MM.1S (cell line): ENCODE measurements at regions not wholly inside any gene's neighbourhood (a gene's known extent, or its start where the extent isn't known, plus 50 kb on each side); places are given as distances from the start of the nearest gene placed in this dataset.

Source experiments
- DNase-seq: peaks from one replicate; pipeline ENCODE4 v3.0.0-alpha.2; 2015
- H2AFZ ChIP-seq: fragments of 300-600 bp; sonication (generic); 2 replicates; pipeline ENCODE4 v1.6.0; 2016; ENCODE audit warnings: antibody characterized with exemption, low read length
- H3F3A ChIP-seq: fragments of 300-600 bp; sonication (generic); 2 replicates; pipeline ENCODE4 v1.6.1; 2016; ENCODE audit warnings: mild to moderate bottlenecking, antibody characterized with exemption, low read length, moderate library complexity, mixed read lengths; ENCODE audit not compliant: insufficient read depth
- H3K27ac ChIP-seq: fragments of 300-600 bp; sonication (generic); 2 replicates; pipeline ENCODE4 v1.5.1; 2016; ENCODE audit warnings: mild to moderate bottlenecking, low read length
- H3K27me3 ChIP-seq: fragments of 300-600 bp; sonication (generic); replicated peaks from 2 replicates; pipeline ENCODE4 v1.6.0; 2016; ENCODE audit warnings: low read length; ENCODE audit not compliant: insufficient read depth
- H3K36me3 ChIP-seq: fragments of 300-600 bp; sonication (generic); replicated peaks from 2 replicates; pipeline ENCODE4 v1.6.1; 2016; ENCODE audit warnings: mild to moderate bottlenecking, low read length, mixed read lengths; ENCODE audit not compliant: insufficient read depth
- H3K4me1 ChIP-seq: fragments of 300-600 bp; sonication (generic); 2 replicates; pipeline ENCODE4 v1.6.1; 2016; ENCODE audit warnings: low read length, mixed read lengths
- H3K4me2 ChIP-seq: fragments of 300-600 bp; sonication (generic); 2 replicates; pipeline ENCODE4 v1.6.0; 2016; ENCODE audit warnings: low read depth, low read length
- H3K4me3 ChIP-seq: fragments of 300-600 bp; sonication (generic); 2 replicates; pipeline ENCODE4 v1.5.1; 2016; ENCODE audit warnings: low read length, mixed read lengths
- H3K79me2 ChIP-seq: fragments of 300-600 bp; sonication (generic); 2 replicates; pipeline ENCODE4 v1.6.1; 2016; ENCODE audit warnings: mixed run types, low read length, mixed read lengths
- H3K9ac ChIP-seq: fragments of 300-600 bp; sonication (generic); 2 replicates; pipeline ENCODE4 v1.6.1; 2016; ENCODE audit warnings: low read length, mixed read lengths
- H3K9me2 ChIP-seq: fragments of 300-600 bp; sonication (generic); replicated peaks from 2 replicates; pipeline ENCODE4 v1.6.1; 2016; ENCODE audit warnings: mild to moderate bottlenecking, low read length, mixed read lengths; ENCODE audit not compliant: insufficient read depth
- H3K9me3 ChIP-seq: fragments of 300-600 bp; sonication (generic); replicated peaks from 2 replicates; pipeline ENCODE4 v1.6.1; 2016; ENCODE audit warnings: mild to moderate bottlenecking, low read length, mixed read lengths; ENCODE audit not compliant: insufficient read depth
- H4K20me1 ChIP-seq: fragments of 300-600 bp; sonication (generic); 2 replicates; pipeline ENCODE4 v1.6.1; 2016; ENCODE audit warnings: mild to moderate bottlenecking, low read length, moderate library complexity, mixed read lengths; ENCODE audit not compliant: insufficient read depth
- EZH2 ChIP-seq: fragments of 300-600 bp; sonication (generic); optimal IDR thresholded peaks from 2 replicates; pipeline ENCODE3; 2017; ENCODE audit warnings: low read depth, mild to moderate bottlenecking, antibody characterized with exemption, low read length, mixed read lengths
- EZH2phosphoT487 ChIP-seq: fragments of 300-600 bp; sonication (generic); IDR thresholded peaks from 2 replicates; pipeline ENCODE4 v1.6.1; 2018; ENCODE audit warnings: antibody characterized with exemption, low read length
- TF ChIP-seq, protein P1 (sequence below): fragments of 300-600 bp; sonication (generic); IDR thresholded peaks from 2 replicates; pipeline ENCODE4 v1.5.1; 2016; ENCODE audit warnings: antibody characterized with exemption, low read length, mixed read lengths

DNA sequence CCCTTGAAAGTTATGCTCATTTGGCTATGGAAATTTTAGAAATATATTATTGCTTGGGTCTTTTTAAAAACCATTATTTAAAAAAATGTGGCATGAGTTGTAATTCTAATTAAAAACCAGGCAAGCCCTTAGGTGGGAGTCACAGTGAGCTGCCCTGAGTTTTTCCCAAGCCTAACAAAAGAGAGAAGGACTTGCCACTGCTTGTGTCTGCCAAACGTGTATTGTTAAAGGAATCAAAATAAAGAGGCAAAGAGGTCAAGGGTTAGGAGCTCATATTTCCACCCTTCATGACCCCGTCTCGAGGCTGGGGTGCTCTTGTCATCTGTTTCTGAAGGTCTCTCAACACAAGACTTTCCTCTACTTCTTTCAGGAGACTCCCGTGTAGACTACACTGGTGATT lies 321.1 kb downstream of the ZIC1 start:
- Histone ChIP-seq H3K9me2 (no peaks in the 10 kb centered on the region), H2AFZ (no peak overlapping the region), H3K36me3 (no peaks in the 10 kb centered on the region), H3K27ac (no peak overlapping the region), H3F3A (no peaks in the 10 kb centered on the region), H3K4me1 (no peaks in the 10 kb centered on the region), H4K20me1 (no peaks in the 10 kb centered on the region), H3K27me3 (no peaks in the 10 kb centered on the region), H3K4me3 (no peak overlapping the region), H3K9ac (no peak overlapping the region), H3K4me2 (no peak overlapping the region), H3K9me3 (no peaks in the 10 kb centered on the region), H3K79me2 (no peaks in the 10 kb centered on the region)
- TF ChIP-seq, protein P1, sequence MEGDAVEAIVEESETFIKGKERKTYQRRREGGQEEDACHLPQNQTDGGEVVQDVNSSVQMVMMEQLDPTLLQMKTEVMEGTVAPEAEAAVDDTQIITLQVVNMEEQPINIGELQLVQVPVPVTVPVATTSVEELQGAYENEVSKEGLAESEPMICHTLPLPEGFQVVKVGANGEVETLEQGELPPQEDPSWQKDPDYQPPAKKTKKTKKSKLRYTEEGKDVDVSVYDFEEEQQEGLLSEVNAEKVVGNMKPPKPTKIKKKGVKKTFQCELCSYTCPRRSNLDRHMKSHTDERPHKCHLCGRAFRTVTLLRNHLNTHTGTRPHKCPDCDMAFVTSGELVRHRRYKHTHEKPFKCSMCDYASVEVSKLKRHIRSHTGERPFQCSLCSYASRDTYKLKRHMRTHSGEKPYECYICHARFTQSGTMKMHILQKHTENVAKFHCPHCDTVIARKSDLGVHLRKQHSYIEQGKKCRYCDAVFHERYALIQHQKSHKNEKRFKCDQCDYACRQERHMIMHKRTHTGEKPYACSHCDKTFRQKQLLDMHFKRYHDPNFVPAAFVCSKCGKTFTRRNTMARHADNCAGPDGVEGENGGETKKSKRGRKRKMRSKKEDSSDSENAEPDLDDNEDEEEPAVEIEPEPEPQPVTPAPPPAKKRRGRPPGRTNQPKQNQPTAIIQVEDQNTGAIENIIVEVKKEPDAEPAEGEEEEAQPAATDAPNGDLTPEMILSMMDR = no peak
- TF ChIP-seq EZH2phosphoT487 (no peak), EZH2 (no peak)
- DNase-seq = no peak

DNA sequence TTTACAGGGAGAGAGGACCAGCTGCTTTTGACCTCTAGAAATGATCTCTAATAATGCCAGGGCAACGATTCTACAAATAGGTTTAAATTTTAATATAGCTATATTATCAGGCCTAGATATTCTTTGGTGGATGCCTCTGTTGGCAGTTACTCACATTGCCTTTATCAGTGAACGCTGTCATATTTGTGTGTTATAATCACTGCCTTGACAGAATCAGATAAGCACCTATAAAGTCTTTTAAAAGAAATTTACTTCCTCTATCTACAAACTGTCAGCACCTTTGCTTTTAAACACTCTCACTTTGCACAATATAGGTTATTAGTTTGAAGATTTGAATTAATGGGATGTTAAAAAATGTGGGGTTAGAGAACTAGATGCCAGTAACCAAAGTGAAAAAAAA lies 324.1 kb downstream of the ZIC1 start:
- Histone ChIP-seq H3K4me3 (no peak overlapping the region), H4K20me1 (no peaks in the 10 kb centered on the region), H3F3A (no peaks in the 10 kb centered on the region), H3K9me2 (no peaks in the 10 kb centered on the region), H3K36me3 (no peaks in the 10 kb centered on the region), H2AFZ (no peak overlapping the region), H3K9me3 (no peaks in the 10 kb centered on the region), H3K9ac (no peak overlapping the region), H3K4me2 (no peak overlapping the region), H3K79me2 (no peaks in the 10 kb centered on the region), H3K4me1 (no peaks in the 10 kb centered on the region), H3K27ac (no peak overlapping the region), H3K27me3 (no peaks in the 10 kb centered on the region)
- no peak for TF ChIP-seq EZH2
- TF ChIP-seq EZH2phosphoT487 = no peak
- TF ChIP-seq, protein P1 = no peak
- DNase-seq = no peak

DNA sequence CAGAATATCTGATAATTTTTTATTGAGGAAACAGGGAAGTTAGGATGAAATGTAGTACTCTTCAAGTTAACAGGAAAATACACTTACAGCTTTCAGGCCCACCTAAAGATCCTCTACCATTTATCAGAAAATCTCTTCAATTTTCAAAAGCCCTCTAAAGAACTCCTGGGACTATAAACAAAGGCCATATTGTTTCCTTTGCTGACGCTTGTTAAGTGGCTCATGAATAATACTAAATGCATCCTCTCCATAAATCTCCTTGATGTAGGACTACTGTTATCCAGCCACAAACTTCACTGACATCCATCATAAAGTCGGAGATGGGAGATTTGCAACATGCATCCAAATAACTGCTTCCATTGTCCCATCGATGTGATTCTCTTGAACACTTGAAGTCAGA lies 326.5 kb downstream of the ZIC1 start:
- H3K4me1 ChIP-seq = no peaks in the 10 kb centered on the region
- no peak overlapping the region for H2AFZ ChIP-seq
- H3K9ac ChIP-seq = no peak overlapping the region
- H4K20me1 ChIP-seq = no peaks in the 10 kb centered on the region
- H3K9me3 ChIP-seq = no peaks in the 10 kb centered on the region
- TF ChIP-seq, protein P1 = no peak
- TF ChIP-seq EZH2 = no peak
- TF ChIP-seq EZH2phosphoT487 = no peak
- H3F3A ChIP-seq = no peaks in the 10 kb centered on the region
- H3K4me2 ChIP-seq = no peak overlapping the region
- no peak overlapping the region for H3K27ac ChIP-seq
- no peaks in the 10 kb centered on the region for H3K27me3 ChIP-seq
- no peak for DNase-seq
- no peaks in the 10 kb centered on the region for H3K79me2 ChIP-seq
- no peaks in the 10 kb centered on the region for H3K9me2 ChIP-seq
- H3K36me3 ChIP-seq = no peaks in the 10 kb centered on the region
- no peak overlapping the region for H3K4me3 ChIP-seq
